ENCODE measurements at regions not wholly inside any gene's neighbourhood (a gene's known extent, or its start where the extent isn't known, plus 50 kb on each side); places are given as distances from the start of the nearest gene placed in this dataset.

GRCh38 chr14:101151226-101151926, 247.9 kb upstream of the RTL1 start:
- DNase-seq, result no peak

- DNase-seq, result no peak
Observed at GRCh38 chr14:101151927-101152305, 248.4 kb upstream of the RTL1 start.

- no peak for DNase-seq
Observed at GRCh38 chr14:101152855-101153254, 249.3 kb upstream of the RTL1 start.

GRCh38 chr14:101153691-101154090, 250.2 kb upstream of the RTL1 start:
- no peak for DNase-seq

- DNase-seq, result no peak
Observed at GRCh38 chr14:101155575-101155974, 252.1 kb upstream of the RTL1 start.

GRCh38 chr14:101167428-101167827, 263.9 kb upstream of the RTL1 start:
- DNase-seq, result no peak

GRCh38 chr14:101169267-101169666, 265.7 kb upstream of the RTL1 start:
- no peak for DNase-seq

- no peak for DNase-seq
Observed at GRCh38 chr14:101171650-101172049, 268.1 kb upstream of the RTL1 start.

GRCh38 chr14:101173698-101174521, 270.4 kb upstream of the RTL1 start:
- no peak for DNase-seq

- DNase-seq, result no peak
Observed at GRCh38 chr14:101174522-101174838, 271.0 kb upstream of the RTL1 start.

GRCh38 chr14:101174980-101175606, 271.6 kb upstream of the RTL1 start:
- no peak for DNase-seq

- DNase-seq, result no peak
Observed at GRCh38 chr14:101175731-101176534, 272.4 kb upstream of the RTL1 start.

- DNase-seq, result no peak
Observed at GRCh38 chr14:101176535-101177205, 273.1 kb upstream of the RTL1 start.

GRCh38 chr14:101177301-101177971, 273.9 kb upstream of the RTL1 start:
- DNase-seq, result no peak

GRCh38 chr14:101178184-101179072, 274.9 kb upstream of the RTL1 start:
- no peak for DNase-seq

- no peak for DNase-seq
Observed at GRCh38 chr14:101179691-101180211, 276.2 kb upstream of the RTL1 start.

- no peak for DNase-seq
Observed at GRCh38 chr14:101181446-101182313, 278.2 kb upstream of the RTL1 start.

- DNase-seq, result no peak
Observed at GRCh38 chr14:101182476-101182875, 279.0 kb upstream of the RTL1 start.

GRCh38 chr14:101183376-101184103, 280.0 kb upstream of the RTL1 start:
- DNase-seq, result no peak
